HuH-7 (cell line): ENCODE measurements at regions not wholly inside any gene's neighbourhood (a gene's known extent, or its start where the extent isn't known, plus 50 kb on each side); places are given as distances from the start of the nearest gene placed in this dataset.
A peak's percentile ranks its signal among the peaks of the same experiment; 100 is the strongest.
"Not testable (repeated sequence)": the region's sequence is repeated elsewhere in the genome, so short reads cannot be mapped to it uniquely, and the experiment has no call there.

ENCODE experiments used
- DNase-seq: peaks from one replicate; pipeline ENCODE4 v3.0.0; 2011; ENCODE audit warnings: low spot score

DNA sequence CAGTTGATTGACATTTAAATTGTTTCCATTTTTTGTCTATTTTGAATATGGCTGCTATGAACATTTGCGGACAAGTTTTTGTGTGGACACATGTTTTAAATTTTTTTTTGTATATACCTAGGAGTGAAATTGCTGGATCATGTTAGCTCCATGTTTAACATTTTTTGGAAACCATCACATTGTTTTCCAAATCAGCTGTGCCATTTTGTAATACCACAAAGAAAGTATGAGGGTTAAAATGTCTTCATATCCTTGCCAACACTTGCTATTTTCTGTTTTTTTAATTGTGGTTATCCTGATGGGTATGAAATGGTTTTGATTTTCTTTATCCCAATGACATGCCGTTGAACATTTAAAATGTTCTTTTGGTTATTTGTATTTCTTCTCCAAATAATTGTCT lies 52.1 kb downstream of the CARTPT start:
- DNase-seq: no peak

DNA sequence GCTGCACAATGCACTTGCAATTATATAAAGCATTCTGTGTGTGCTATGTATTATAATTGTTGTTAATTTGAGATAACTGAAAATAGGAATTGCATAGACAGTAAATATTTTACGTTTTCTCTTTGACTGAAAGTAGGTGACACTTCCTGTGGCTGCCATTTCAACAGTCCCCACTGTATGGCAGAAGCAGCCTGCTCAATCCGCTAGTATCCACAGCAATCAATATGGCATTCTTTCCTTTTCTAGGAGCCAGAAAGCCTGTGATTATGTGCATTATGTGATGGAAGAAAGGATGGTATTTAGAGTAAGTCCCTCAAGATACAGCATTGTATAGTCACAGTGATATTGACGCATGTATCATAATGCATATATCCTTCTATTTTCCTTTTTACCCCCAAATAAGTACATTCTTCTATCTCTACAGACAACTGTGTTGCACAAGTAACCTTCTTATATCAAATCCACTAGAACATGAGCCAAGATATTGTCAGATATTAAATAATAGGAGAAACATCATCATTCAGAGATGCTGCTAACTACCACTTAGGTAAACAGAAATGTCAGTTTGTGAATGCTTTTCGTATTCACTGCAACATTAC lies 59.7 kb downstream of the CARTPT start:
- no peak for DNase-seq

DNA sequence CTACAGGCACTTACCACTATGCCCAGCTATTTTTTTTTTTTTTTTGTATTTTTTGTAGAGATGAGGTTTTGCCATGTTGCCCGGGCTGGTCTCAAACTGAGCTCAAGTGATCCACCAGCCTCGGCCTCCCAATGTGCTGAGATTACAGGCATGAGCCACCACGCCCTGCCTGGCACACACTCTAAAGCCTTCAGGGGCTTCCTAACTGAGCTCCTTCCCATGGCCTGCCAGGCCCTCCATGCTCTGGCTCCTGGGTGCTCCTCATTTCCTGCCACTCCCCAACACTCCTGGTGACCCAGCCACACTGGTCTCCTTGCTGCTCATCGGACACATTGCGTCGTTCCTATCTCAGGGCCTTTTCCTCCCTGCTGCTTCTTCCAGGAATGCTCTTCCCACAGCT lies 61.5 kb downstream of the CARTPT start:
- no peak for DNase-seq

DNA sequence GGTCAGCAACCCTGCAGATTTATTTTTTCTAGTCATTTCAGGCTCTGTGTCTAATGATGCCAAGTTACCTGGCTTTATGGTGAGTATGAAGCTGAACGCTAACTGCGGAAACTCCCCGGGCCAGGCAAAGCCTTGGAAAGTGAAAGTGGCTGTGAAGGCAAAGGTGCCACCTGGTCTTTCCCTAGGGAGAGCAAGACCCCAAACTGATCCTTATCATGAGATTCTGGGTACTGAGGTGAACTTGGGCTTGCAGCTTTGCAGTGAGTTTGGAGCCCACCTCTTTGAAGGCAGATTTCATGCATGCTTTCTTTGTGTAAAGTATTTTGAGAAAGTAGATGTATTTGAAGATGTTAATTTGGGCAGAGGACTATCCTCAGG lies 63.3 kb downstream of the CARTPT start:
- DNase-seq: no peak

DNA sequence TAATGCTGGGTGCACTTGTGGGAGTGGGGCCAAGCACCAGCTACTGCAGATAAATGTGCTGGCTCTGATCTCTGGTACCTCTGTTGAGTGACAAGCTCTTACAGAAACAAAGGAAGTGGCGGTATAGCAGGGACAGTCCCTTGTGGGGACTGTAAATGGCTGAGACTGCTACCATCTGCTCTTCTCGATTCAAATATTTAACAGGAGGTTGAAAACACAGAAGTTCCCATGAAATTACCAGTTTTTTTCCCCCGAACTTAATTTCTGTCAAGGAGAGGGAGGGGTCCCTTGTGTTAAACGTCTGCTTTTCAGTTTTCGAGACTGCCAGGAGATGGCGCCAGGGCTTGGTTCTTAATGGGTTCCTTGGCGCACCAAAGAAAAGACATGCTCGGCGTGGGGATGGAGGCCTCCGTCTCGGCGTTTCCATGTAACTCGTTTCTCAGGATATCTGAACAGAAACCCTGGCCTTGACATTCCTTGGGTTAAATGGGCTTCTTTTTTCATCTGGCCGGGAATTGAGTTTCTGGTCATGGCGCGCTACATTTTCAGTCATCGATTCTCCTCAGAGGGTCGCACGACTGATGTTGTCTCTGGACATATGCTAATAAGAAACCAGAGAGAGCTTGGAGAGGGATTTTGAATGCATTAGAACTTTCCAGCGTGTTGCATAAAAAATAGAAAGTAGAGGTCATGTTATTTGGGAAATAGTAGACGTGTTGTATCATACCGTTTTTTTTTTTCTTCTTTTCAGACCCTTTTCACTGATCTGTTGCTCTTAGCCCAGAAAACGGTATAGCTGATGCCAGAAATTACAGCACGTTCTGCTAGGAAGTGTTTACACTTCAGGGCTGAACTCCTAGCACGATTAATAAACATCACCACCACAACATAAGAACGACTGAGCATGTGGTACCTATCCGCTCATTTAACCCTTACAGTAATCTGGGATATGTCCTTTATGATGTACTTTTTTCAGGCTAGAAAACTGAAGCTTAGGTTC lies 64.0 kb downstream of the CARTPT start:
- peak; percentile 55 for DNase-seq

DNA sequence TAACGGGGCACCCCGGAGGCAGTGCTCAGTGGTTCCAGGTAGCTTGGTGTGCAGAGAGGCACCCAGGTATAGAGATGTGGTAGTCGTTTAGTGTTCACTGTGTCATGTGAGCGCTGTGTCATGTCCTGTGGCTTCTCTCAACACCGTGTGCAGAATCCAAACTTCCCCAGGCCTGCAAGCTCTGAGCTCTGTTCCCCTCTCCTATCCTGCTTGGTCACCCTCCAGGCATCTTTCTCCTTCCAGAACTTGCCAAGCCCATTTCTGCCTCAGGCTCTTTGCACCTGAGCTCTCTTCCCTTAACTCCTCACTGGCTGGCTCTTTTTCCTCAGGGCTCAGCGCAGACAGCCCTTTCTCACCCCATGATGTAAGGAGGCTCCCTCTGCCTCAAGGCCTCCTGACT lies 64.8 kb downstream of the CARTPT start:
- no peak for DNase-seq

DNA sequence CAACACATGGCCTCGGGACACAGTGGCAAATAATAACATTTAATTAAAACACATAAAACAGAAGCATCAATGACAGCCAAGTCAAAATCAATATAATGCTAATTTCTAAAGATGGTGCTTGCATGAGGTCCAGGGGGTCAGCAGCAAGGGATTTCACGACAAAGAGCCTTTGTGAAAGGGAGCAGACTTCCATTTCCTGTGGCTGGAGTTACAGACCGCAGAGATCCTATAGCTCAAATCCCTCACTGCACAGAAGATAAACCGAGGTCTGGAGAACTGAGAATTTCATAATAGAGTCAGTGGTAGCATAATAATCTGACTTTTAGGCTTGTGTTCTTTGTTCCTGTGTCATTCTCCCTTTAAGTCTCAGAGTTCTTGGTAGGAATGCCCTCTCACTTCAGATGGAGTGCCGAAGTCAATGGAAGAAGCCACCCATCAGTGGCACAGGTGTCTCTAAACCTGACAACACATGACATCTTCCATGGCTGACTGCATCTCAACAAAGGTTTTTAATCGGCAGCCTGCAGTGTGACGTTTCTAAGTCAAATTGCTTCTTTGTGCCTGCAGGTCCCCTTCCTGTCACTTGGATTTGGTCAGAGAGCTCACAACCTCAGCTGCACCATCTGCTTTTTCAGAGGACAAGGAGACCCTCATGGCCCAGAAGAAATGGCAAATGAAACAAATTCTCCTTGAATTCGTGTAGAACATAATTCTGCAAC lies 67.4 kb downstream of the CARTPT start:
- DNase-seq: no peak

DNA sequence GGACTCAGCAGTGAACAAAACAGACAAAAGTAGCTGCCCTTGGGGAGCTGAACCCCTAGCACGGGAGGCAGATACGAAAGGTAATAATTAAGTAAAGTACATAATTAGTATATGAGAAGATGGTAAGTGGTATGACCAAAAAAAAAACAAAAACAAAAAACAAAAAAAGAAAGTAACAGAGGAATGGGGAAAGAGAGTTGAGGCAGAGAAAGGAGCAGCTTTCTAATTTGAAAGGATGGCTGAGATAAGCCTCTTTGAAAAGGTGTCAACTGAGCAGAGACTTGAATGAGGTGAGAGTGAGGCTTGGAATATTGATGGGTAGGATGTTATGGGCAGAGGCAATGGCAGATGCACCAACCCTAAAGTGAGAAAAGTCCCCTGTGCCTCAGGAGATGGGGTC lies 69.7 kb downstream of the CARTPT start:
- DNase-seq: no peak

DNA sequence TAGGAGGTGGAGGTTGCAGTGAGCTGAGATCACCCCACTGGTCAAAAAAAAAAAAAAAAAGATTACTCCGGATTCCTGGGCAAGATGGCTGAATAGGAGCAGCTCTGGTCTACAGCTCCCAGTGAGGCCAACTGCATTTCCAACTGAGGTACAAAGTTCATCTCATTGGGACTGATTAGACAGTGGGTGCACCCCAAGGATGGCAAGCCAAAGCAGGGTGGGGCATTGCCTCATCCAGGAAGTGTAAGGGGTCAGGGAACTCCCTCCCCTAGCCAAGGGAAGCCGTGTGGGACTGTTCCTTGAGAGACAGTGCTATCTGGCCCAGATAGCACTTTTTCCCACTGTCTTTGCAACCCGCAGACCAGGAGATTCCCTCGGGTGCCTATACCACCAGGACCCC lies 70.7 kb downstream of the CARTPT start:
- DNase-seq: no peak

DNA sequence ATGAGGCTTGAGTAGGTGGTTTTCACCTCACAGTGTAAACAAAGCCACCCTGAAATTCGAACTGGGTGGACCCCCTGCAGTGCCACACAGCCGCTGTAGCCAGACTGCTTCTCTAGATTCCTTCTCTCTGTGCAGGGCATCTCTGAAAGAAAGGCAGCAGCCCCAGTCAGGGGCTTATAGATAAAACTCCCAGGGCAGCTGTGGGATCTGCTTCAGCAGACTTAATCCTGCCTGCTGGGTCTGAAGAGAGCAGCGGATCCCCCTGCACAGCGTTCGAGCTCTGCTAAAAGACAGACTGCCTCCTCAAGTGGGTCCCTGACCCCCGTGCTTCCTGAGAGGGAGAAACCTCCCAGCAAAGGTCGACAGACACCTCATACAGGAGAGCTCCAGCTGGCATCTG lies 71.4 kb downstream of the CARTPT start:
- no peak for DNase-seq

DNA sequence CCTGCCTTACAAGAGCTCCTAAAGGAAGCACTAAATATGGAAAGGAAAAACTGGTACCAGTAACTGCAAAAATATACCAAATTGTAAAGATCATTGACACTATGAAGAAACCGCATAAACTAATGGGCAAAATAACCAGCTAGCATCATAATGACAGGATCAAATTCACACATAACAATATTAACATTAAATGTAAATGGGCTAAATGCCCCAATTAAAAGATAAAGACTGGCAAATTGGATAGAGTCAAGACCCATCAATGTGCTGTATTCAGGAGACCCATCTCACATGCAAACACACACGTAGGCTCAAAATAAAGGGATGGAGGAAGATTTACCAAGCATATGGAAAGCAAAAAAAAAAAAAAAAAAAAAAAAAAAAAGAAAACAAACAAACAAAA lies 73.0 kb downstream of the CARTPT start:
- DNase-seq: not testable (repeated sequence)

DNA sequence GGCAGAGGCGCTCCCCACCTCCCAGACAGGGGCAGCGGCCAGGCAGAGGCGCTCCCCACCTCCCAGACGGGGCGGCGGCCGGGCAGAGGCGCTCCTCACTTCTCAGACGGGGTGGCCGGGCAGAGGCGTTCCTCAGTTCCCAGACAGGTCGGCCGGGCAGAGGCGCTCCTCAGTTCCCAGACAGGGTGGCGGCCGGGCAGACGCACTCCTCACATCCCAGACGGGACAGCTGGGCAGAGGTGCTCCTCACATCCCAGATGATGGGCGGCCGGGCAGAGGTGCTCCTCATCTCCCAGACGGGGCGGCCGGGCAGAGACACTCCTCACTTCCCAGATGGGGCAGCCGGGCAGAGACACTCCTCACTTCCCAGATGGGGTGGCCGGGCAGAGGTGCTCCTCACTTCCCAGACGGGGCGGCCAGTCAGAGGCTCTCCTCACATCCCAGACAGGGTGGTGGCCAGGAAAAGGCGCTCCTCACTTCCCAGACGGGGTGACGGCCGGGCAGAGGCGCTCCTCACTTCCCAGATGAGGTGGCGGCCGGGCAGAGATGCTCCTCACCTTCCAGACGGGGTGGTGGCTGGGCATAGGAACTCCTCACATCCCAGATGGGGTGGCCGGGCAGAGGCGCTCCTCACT lies 75.1 kb downstream of the CARTPT start:
- no peak for DNase-seq

DNA sequence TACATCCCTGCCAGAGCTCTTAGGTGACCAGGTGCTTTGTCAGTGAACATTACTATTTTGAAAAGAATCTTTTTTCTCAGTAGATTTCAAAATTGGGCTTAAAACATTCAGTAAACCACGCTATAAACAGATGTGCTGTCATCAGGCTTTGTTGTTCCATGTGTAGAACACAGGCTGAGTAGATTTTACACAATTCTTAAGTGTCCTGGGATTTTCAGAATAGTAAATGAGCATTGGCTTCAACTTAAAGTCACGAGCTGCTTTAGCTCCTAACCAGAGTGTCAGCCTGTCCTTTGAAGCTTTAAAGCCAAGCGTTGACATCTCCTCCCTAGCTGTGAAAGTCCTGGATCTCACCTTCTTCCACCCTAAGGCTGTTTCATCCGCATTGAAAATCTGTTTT lies 83.6 kb downstream of the CARTPT start:
- DNase-seq: no peak

DNA sequence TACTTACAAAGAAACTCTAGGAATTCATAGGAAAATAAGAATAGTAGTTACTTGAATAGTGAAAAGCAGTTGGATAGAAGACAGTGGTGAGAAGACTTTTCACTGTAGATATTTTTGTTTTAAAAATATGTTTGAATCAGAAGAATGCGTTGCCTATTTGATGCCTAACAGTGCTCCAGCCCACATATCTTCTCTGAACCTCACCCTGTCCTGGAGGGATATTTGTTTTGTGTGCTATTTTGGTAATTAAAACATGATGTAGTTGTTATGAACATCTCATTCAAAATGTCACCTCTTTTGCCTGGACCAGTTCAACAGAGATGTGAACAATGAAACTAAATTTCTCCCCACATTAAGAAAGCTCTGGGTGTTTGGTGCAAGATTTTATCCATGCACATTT lies 87.6 kb downstream of the CARTPT start:
- no peak for DNase-seq

DNA sequence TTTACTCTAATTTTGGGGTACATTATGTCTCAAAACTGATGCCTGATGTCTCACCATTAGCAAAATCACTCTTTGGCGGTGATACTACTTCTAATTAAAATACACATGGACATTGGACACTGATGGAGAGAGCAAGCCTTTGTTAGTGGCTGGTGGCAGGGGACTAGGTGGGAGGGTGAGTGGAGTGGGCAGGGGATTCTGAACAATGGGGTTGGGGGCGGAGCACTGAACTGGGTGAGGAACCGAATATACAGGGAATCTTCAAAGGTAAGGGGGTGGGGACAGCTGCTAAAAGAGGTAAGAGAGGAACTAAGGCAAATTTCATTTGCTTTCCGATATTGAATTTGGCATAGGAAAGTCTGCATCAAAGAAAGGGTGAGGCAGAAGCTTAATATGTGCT lies 88.8 kb downstream of the CARTPT start:
- no peak for DNase-seq

DNA sequence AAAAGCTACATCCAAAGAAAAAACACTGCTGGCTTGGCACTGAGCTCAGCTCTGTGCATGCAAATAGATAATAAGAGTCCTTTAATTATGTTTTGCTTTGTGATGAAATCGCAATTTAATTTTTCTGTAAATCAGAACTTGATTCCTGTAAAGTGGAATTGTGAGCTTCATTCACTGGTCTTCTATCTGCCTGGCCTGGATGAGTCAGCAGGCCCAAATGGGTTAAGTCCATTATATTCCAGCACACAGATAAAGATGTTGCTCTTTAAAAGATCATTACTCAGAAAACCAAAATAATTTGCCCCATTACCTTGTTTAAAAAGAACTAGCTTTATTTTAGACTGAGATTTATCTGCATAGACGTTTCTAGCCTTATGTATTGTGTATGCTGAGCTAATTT lies 90.4 kb downstream of the CARTPT start:
- no peak for DNase-seq

DNA sequence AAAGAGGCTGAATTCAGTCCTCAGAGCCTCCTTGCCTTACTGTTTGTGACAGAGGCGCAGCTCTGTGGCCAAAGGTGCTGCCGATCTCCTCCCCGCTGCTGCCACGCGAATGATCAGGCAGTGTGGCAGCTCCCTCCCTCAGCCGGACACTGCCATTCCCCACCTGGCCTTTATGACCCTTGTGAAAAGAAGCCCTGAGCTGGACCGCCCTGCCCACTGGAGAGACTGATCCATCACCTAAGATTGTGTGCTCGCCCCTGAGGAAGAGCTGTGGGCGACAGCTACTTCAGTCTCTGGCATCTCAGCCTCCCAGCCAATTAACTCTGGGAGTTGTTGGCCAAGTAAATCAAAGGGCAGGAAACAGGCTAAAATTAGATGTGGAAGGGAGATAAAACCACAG lies 90.9 kb downstream of the CARTPT start:
- DNase-seq: no peak

DNA sequence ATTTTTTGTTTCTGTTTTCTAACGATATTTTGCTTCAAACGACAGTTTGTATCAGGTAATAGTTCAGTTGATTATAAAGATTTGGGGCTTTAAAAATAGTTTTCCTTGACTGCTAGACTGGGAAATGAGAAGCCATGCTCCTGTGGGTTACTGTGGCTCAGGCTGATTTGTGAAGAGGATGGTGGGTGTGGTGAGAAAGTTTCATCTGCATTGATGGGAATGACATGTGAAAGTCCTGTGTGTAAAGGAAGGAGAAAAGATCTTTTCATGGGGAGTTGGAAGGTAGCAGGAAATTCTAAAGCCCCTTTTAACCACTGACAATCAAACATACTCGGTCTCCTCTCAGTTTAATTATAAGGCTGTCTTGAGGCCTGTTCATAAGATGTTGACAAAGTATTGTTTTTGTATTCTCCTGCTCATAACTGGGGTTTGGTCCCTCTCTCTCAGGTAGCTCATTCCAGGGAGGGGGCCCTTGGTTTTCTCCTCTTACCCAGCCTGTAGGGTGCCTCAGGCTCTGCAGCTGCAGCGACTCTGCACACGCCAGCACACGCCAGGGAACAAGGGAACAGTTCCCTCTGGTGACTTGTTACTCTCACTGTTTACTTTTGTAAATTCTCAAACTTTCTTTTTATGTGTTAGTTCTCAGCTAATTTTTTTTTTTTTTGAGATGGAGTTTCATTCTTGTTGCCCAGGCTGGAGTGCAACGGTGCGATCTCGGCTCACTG lies 91.6 kb downstream of the CARTPT start:
- DNase-seq: no peak

DNA sequence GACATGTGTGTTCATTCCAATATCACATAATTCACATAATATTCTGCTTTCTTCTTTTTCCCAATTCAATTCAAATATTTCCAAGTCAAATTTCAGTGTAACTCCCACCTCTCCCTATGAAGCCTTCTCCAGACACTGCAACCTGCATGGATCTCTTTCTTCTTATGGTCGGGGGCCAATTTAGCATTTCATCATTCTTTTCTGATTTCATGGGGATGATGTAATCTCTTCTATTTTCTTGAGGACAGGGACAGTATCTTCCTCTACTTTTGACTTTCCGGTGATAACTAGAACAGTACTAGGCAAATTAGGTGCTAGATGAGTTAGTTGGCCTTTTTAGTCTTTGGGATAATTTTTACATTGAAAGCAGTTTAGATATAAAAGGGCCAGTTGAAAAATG lies 92.7 kb downstream of the CARTPT start:
- DNase-seq: no peak

DNA sequence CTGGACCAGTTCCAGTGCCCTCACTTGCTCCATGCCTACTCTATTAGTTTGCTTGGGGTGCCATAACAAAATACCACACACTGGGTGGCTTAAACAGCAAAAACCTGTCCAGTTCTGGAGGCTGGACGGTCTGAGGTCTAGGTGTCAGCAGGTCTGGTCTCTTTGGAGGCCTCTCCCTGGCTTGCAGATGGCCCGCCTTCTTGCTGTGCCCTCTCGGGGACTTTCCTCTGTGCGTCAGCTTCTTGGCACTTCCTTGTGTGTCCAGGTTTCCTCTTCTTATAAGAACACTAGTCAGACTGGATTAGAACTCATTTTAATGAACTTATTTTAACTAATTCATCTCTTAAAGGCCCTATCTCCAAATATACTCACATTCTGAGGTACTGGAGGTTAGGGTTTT lies 97.2 kb downstream of the CARTPT start:
- DNase-seq: no peak

DNA sequence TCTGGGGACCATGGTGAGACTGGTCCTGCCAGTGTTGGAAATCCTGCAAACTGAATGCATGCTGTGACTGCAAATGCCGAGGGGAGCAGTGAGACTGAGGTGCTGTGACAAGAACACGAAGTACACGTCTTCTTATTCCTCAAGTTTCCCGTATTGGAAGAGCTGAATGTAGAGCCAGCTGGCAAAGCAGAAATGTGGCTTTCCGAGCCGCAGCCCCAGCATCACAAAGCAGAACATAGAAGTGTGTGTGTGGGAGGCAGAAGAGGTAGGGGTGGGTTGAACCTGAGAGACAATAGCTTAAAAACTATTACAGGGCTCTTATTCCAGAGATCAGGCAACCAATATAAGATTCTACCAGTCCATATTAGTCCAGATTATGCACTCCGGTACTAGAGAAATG lies 98.8 kb downstream of the CARTPT start:
- no peak for DNase-seq

DNA sequence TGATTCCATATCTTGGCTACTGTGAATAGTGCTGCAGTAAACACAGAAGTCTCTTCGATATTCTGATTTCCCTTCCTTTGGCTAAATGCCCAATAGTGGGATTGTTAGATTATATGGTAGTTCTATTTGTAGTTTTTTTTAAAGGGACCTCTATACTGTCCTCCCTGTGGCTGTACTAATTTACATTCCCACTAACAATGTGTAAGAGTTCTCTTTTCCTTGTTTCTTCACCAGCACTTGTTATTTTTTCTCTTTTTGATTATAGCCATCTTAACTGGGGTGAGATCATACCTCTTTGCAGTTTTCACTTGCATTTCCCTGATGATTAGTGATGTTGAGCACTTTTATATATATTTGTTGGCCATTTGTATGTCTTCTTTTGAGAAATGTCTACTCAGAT lies 102.0 kb downstream of the CARTPT start:
- no peak for DNase-seq
